Heart right ventricle (tissue), 16 donors: ENCODE measurements at regions not wholly inside any gene's neighbourhood (a gene's known extent, or its start where the extent isn't known, plus 50 kb on each side); places are given as distances from the start of the nearest gene placed in this dataset.

Experiments
- ATAC-seq, 8 donors: fragments of 200-7000 bp; cut with Tn5 transposase; one replicate each; pipeline ENCODE4 v1.9.1; 2020; ENCODE audit warnings: mild to moderate bottlenecking in 8 of 8, moderate library complexity in 8 of 8, moderate number of reproducible peaks in 1 of 8
- DNase-seq, 2 donors: peaks; one replicate each; pipeline ENCODE4 v3.0.0-alpha.2; 2020
- H3K27ac ChIP-seq, 10 donors: fragments of 200-600 bp; sonication (generic) in 2 of 10; one replicate each; pipeline versions ENCODE4 v1.5.0 to v1.8.0; 2020 to 2022; ENCODE audit warnings: mild to moderate bottlenecking in 3 of 10
- H3K27me3 ChIP-seq, 7 donors: fragments of 200-600 bp; one replicate each; pipeline ENCODE4 v1.8.0; 2021 to 2022; ENCODE audit warnings: mild to moderate bottlenecking in 2 of 7
- H3K36me3 ChIP-seq, 9 donors: fragments of 200-600 bp; sonication (generic) in 1 of 9; one replicate each; pipeline versions ENCODE4 v1.5.0 to v1.8.0; 2020 to 2022; ENCODE audit warnings: mild to moderate bottlenecking in 2 of 9
- H3K4me1 ChIP-seq, 9 donors: fragments of 200-600 bp; sonication (generic) in 1 of 9; one replicate each; pipeline versions ENCODE4 v1.5.0 to v1.8.0; 2020 to 2022; ENCODE audit warnings: mild to moderate bottlenecking in 4 of 9
- H3K4me3 ChIP-seq, 10 donors: fragments of 200-600 bp; sonication (generic) in 2 of 10; one replicate each; pipeline versions ENCODE4 v1.5.0 to v1.8.0; 2020 to 2022; ENCODE audit warnings: mild to moderate bottlenecking in 7 of 10, moderate library complexity in 2 of 10
- H3K9me3 ChIP-seq, 11 donors: fragments of 200-600 bp in 10 of 11; sonication (generic) in 2 of 11; one replicate each; pipeline versions ENCODE4 v1.5.0 to v1.8.0; 2013 to 2022; ENCODE audit warnings: mild to moderate bottlenecking in 2 of 11, control low read depth in 1 of 11, moderate library complexity in 1 of 11
- CTCF ChIP-seq, 9 donors: fragments of 200-600 bp; sonication (generic) in 2 of 9; IDR thresholded peaks; one replicate each; pipeline versions ENCODE4 v1.5.0 to v1.8.0; 2021 to 2022; ENCODE audit warnings: antibody characterized with exemption in 9 of 9, mild to moderate bottlenecking in 5 of 9, moderate library complexity in 1 of 9
- WGBS, 2 donors: extraction: QIAGEN DNeasy Blood & Tissue Kit; methylation state at CpG; one replicate each; pipeline ENCODE4 v1.1.7; 2013; ENCODE audit warnings: inconsistent platforms in 1 of 2; 5-methylcytosine and 5-hydroxymethylcytosine counted together
- intact Hi-C, 10 donors: fragments of 100-400 bp; cut with DNase I; formaldehyde crosslinking; loops; one replicate each; pipeline versions ENCODE4 v1.11.1 to v1.14.2; 2022
- donor health status: Arrhythmogenic right ventricular cardiomyopathy.
- donor health status: ischemic (EF 13 %, LVEDD 7.1; RV severe dilation, severe dysfunction).
- donor health status: healthy with polysubstance abuse.
- donor health status: DM: no; HTN: yes; CAD: no.
- donor health status: DM: no; HTN: no; CAD: no.
- donor health status: ischemic (EF 25% LVEDD 6.9; RV normal size, moderate dysfunction).
- donor health status: ischemic (EF 25% LVEDD 5.7; RV mildly dilated, moderate dysfunction).
- donor health status: healthy.
- donor health status: DM: yes; HTN: yes; CAD: no.
- donor health status: Ischemic cardiomyopathy.
- donor health status: ischemic (EF 35%, LVEDD 5.7; RV mildly dilated, moderate dysfunction).
- donor health status: nonischemic (EF 11% LVEDD 7.7; RV severe dilation, severe dysfunction).
- donor health status: DM: yes; HTN: yes; CAD: no.
- donor health status: PGD.
- donor health status: ischemic (EF 29% LVEDD 5.4; RV normal size, mild dysfunction).
- donor health status: nonischemic (EF 23%, LVEDD 6.1; RV moderate dilation, normal function).

DNA sequence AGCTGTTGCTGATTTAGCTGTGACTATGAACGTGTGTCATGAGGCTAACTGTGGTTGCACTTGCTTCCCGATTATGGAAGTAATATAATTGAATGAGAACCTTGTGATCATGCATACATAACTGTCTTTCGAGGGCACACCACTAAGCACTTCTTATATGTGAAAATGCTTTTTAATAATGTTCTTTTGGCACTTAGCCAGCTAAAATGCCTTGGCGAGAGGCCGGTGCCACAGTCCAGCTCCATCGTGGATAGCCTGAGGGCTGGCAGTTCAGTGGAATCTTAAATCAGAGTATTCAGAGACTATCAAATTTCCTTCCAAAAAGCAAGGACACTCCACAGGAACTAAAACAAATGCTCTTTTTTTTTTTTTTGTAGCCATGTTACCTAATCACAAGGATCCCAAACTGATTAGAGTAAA is 161.6 kb upstream of the FRMD4B start:
- Histone ChIP-seq H3K4me1 (peaks cover 0 to 24% (median 9%) of the 10 kb centered on the region in 9 donors), H3K4me3 (no peak overlapping the region), H3K27ac (no peak overlapping the region), H3K9me3 (no peaks in the 10 kb centered on the region), H3K27me3 (peaks cover 0 to 18% (median 4%) of the 10 kb centered on the region in 7 donors), H3K36me3 (no peaks in the 10 kb centered on the region)
- DNase-seq (no peak), ATAC-seq (no peak)
- WGBS, 2 donors = 52 to 66% methylated on average over 6 of the region's 6 CpGs
- intact Hi-C loops = loop anchor here in 3 of 10 donors (10.0 kb wide), 2 partner anchors 103 to 117 kb away; no protein-coding TSS in a partner anchor
- no peak for TF ChIP-seq CTCF (IDR thresholded peaks at IDR 0.05)

GRCh38 chr3:69542805-69543429 is 157.0 kb upstream of the FRMD4B start:
- H3K4me3 ChIP-seq = peak overlapping the region; percentile 41 to 81 (median 67)
- peak overlapping the region in 7 of 10 donors; percentile 2 to 72 (median 60) for H3K27ac ChIP-seq
- ATAC-seq = peak in 1 of 8 donors; percentile 6
- DNase-seq = no peak
- peaks cover 0 to 35% (median 13%) of the 10 kb centered on the region in 7 donors for H3K27me3 ChIP-seq
- intact Hi-C loops = loop anchor here in 4 of 10 donors (5.0 to 10.0 kb wide), 3 partner anchors 98 to 124 kb away; no protein-coding TSS in a partner anchor
- no peak for TF ChIP-seq CTCF (IDR thresholded peaks at IDR 0.05)
- H3K4me1 ChIP-seq = peaks cover 0 to 40% (median 14%) of the 10 kb centered on the region in 9 donors
- no peaks in the 10 kb centered on the region for H3K36me3 ChIP-seq
- WGBS, 2 donors = 8 to 13% methylated on average over 19 of the region's 19 CpGs
- no peaks in the 10 kb centered on the region for H3K9me3 ChIP-seq

DNA sequence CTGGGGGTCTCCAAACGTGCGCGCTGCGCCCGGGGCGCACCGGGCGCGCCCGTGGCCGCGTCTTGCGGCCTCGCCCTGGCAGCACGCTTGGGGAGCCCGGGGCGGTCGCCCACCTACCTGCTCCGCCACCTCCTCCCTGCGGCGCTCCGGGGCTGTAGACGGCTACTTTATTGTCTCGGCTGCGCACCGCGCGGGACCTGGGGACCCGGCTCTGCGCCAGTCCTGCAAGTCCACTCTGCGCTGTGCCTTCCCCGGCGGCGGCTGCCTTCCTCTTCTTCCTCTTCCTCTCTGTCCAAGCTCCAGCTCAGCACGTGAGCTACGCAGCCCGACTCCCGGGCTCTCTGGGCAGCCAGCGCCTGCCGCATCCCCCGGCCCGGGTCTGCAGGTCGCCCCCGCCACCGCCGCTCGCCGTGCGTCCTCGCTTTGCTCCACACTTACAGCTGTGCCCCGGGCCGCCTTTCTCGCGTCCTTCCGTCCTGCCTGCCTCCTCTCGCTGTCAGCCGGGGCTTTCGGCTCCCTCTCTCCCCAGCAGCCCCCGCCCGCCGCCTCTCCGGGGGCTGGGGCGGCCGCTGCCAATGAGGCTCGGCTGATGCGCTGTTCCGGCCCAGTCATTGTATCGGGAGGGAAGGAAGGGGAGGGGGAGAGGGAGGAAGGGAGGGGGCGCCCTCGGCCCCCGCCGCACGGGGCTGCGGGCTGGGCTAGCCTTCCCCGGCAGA is 156.4 kb upstream of the FRMD4B start:
- H3K9me3 ChIP-seq = no peaks in the 10 kb centered on the region
- intact Hi-C loops = loop anchor here in 4 of 10 donors (5.0 to 10.0 kb wide), 3 partner anchors 97 to 125 kb away; no protein-coding TSS in a partner anchor
- no peaks in the 10 kb centered on the region for H3K36me3 ChIP-seq
- peak; percentile 47 to 87 (median 68) for ATAC-seq
- peak in 1 of 2 donors; percentile 35 for DNase-seq
- 1% methylated on average over 71 to 75 of the region's 75 CpGs for WGBS, 2 donors
- peak overlapping the region; percentile 41 to 81 (median 67) for H3K4me3 ChIP-seq
- peaks cover 0 to 33% (median 14%) of the 10 kb centered on the region in 9 donors for H3K4me1 ChIP-seq
- H3K27ac ChIP-seq = peak overlapping the region in 8 of 10 donors; percentile 2 to 72 (median 54)
- H3K27me3 ChIP-seq = peaks cover 0 to 35% (median 13%) of the 10 kb centered on the region in 7 donors
- TF ChIP-seq CTCF (IDR thresholded peaks at IDR 0.05) = no peak

DNA sequence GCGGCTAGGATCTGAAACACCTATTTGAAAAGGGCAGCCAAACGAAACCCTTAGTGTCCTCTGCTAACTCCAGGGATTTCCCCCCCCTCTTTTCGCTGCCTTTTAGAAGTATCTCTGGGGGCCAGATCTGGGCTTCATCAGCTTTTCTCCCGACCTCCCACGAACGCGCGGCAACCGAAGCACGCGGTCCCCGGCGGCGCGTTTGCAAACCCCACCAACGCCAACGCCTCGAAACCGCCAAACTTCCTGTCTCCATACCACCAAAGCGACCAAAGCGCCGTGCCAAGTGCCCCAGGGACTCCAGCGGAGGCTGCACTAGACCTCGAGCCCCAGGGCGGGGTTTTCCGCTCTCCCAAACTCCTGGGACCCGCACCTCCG is 155.8 kb upstream of the FRMD4B start:
- 0 to 1% methylated on average over 28 of the region's 28 CpGs for WGBS, 2 donors
- intact Hi-C loops = loop anchor here in 4 of 10 donors (5.0 to 10.0 kb wide), 3 partner anchors 97 to 126 kb away; no protein-coding TSS in a partner anchor

More for the DNA sequence above, 155.8 kb upstream of the FRMD4B start:
- Histone ChIP-seq H3K27ac (peak overlapping the region in 8 of 10 donors; percentile 2 to 72 (median 54)), H3K27me3 (peaks cover 0 to 35% (median 13%) of the 10 kb centered on the region in 7 donors), H3K4me1 (peaks cover 0 to 32% (median 14%) of the 10 kb centered on the region in 9 donors), H3K9me3 (no peaks in the 10 kb centered on the region), H3K4me3 (peak overlapping the region; percentile 41 to 81 (median 67)), H3K36me3 (no peaks in the 10 kb centered on the region)
- DNase-seq = peak in 1 of 2 donors; percentile 36
- no peak for TF ChIP-seq CTCF (IDR thresholded peaks at IDR 0.05)
- peak in 7 of 8 donors; percentile 9 to 63 (median 21) for ATAC-seq
